ENCODE measurements at regions not wholly inside any gene's neighbourhood (a gene's known extent, or its start where the extent isn't known, plus 50 kb on each side); places are given as distances from the start of the nearest gene placed in this dataset.

- TF ChIP-seq GATA2 (IDR thresholded peaks at IDR 0.05; ENCODE audit: low read depth, low read length) (no peak), GATA3 (IDR thresholded peaks at IDR 0.05; ENCODE audit: low read depth, low read length) (no peak)
Measured at GRCh38 chr7:52565974-52566373, 469.5 kb upstream of the POM121L12 start.
